Body of pancreas (tissue), 4 donors: ENCODE measurements at regions not wholly inside any gene's neighbourhood (a gene's known extent, or its start where the extent isn't known, plus 50 kb on each side); places are given as distances from the start of the nearest gene placed in this dataset.

Experiments used
- ATAC-seq: fragments of 150-250 bp; one replicate; pipeline ENCODE4 v1.9.1; 2016
- DNase-seq, 4 donors: peaks; one replicate each; pipeline ENCODE4 v3.0.0-alpha.2; 2019
- H3K27ac ChIP-seq, 4 donors: fragments of 200-600 bp; sonication (generic); 1 replicate in 3 of 4; 2 replicates in 1 of 4; pipeline versions ENCODE4 v1.5.1 to v1.6.1; 2016 to 2019; ENCODE audit warnings: mild to moderate bottlenecking in 1 of 4, mixed read lengths in 1 of 4, moderate library complexity in 1 of 4
- H3K27me3 ChIP-seq, 2 donors: fragments of 200-600 bp; sonication (generic); one replicate each; pipeline ENCODE4 v1.6.0; 2016; ENCODE audit warnings: mild to moderate bottlenecking in 1 of 2
- H3K36me3 ChIP-seq, 2 donors: fragments of 200-600 bp; sonication (generic); replicated peaks in 1 of 2; 2 replicates each; pipeline ENCODE4 v1.5.1; 2016; ENCODE audit warnings: low read depth in 2 of 2; ENCODE audit not compliant: insufficient read depth in 1 of 2
- H3K4me1 ChIP-seq: fragments of 200-600 bp; sonication (generic); one replicate; pipeline ENCODE4 v1.6.0; 2016
- H3K4me3 ChIP-seq, 2 donors: fragments of 200-600 bp; sonication (generic); 1 replicate in 1 of 2; 2 replicates in 1 of 2; pipeline ENCODE4 v1.5.1; 2016 to 2019
- H3K9me3 ChIP-seq, 3 donors: fragments of 200-600 bp; sonication (generic); 1 replicate in 2 of 3; 2 replicates in 1 of 3; pipeline ENCODE4 v1.5.1; 2016
- POLR2A ChIP-seq, 3 donors: fragments of 450-650 bp; IDR thresholded peaks; one replicate each; pipeline ENCODE4 v1.6.1; 2016; ENCODE audit warnings: antibody characterized with exemption in 3 of 3, mild to moderate bottlenecking in 2 of 3
- WGBS, 2 donors: methylation state at CpG; one replicate each; pipeline ENCODE4 v1.1.5; 2017; 5-methylcytosine and 5-hydroxymethylcytosine counted together
- intact Hi-C: fragments of 100-400 bp; cut with DNase I; formaldehyde crosslinking; loops from one replicate; pipeline ENCODE4 v1.15.1; 2023
- TF ChIP-seq, protein P1 (sequence below), 7 experiments: fragments of 450-650 bp in 4 of 7; fragments of 200-600 bp in 3 of 7; sonication (generic) in 3 of 7; IDR thresholded peaks; one replicate each; pipeline ENCODE4 v1.5.1; 2016 to 2019; ENCODE audit warnings: antibody characterized with exemption in 7 of 7

DNA sequence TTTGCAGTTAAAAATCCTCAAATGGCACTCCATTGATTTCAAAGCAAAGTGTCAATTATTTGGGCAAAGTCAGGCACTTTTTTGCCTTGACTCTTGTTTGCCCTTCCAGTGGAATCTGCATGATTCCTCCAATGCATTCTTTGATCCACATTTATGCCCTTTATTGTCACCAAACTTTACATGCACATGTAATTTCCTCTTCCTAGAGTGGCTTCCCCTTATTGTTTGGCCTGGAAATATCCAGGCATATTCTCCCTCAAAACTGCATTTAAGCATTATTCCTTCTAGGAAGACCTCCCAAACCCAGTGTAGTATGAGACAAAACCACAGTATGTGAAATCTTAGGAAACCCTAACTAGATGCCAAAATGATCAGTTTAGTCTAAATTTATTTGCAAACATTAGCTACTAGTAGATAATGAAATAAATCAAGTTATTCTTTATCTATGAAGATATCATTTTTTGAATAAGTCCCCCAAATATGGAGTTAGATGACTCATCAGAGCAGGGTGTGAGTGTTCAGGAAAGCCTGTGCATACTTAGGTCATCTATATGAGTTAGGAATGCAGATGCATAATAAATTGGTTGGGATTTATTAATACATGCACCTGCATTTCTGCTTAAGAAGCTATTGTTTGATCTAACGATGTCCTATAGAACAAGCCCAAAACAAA is 433.3 kb upstream of the TCF4 start:
- Histone ChIP-seq H3K9me3 (no peaks in the 10 kb centered on the region), H3K27me3 (no peaks in the 10 kb centered on the region), H3K27ac (no peak overlapping the region), H3K4me3 (no peak overlapping the region), H3K4me1 (no peaks in the 10 kb centered on the region), H3K36me3 (no peaks in the 10 kb centered on the region)
- 81 to 86% methylated on average over 1 of the region's 1 CpG for WGBS, 2 donors
- TF ChIP-seq, protein P1, sequence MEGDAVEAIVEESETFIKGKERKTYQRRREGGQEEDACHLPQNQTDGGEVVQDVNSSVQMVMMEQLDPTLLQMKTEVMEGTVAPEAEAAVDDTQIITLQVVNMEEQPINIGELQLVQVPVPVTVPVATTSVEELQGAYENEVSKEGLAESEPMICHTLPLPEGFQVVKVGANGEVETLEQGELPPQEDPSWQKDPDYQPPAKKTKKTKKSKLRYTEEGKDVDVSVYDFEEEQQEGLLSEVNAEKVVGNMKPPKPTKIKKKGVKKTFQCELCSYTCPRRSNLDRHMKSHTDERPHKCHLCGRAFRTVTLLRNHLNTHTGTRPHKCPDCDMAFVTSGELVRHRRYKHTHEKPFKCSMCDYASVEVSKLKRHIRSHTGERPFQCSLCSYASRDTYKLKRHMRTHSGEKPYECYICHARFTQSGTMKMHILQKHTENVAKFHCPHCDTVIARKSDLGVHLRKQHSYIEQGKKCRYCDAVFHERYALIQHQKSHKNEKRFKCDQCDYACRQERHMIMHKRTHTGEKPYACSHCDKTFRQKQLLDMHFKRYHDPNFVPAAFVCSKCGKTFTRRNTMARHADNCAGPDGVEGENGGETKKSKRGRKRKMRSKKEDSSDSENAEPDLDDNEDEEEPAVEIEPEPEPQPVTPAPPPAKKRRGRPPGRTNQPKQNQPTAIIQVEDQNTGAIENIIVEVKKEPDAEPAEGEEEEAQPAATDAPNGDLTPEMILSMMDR (IDR thresholded peaks at IDR 0.05), result no peak
- no peak for TF ChIP-seq POLR2A (IDR thresholded peaks at IDR 0.05)
- intact Hi-C loops, result no loop called here
- DNase-seq, result no peak
- no peak for ATAC-seq

DNA sequence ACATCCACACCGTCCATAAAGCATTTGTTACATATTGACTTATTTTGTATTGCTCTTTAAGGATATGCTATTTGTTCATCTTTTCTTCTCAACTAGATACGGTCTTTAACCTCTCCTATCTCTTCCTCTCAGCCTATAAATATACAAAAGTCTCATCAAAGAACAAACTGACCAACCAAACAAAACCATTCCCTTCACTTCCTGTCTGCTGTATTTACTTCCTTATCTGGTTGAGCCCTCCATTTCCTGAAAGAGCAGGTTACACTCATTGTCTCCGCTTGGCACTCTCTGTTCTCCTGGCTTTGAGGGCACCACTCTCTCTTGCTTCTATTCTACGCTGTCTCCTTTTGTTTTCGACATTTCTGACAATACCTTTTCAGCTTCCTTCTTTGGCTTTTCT is 431.9 kb upstream of the TCF4 start:
- Histone ChIP-seq H3K36me3 (no peaks in the 10 kb centered on the region), H3K9me3 (no peaks in the 10 kb centered on the region), H3K4me1 (no peaks in the 10 kb centered on the region), H3K27ac (no peak overlapping the region), H3K27me3 (no peaks in the 10 kb centered on the region), H3K4me3 (no peak overlapping the region)
- 71 to 80% methylated on average over 5 of the region's 5 CpGs for WGBS, 2 donors
- DNase-seq, result no peak
- intact Hi-C loops, result no loop called here
- ATAC-seq, result no peak
- no peak for TF ChIP-seq POLR2A (IDR thresholded peaks at IDR 0.05)
- TF ChIP-seq, protein P1 (IDR thresholded peaks at IDR 0.05), result no peak

DNA sequence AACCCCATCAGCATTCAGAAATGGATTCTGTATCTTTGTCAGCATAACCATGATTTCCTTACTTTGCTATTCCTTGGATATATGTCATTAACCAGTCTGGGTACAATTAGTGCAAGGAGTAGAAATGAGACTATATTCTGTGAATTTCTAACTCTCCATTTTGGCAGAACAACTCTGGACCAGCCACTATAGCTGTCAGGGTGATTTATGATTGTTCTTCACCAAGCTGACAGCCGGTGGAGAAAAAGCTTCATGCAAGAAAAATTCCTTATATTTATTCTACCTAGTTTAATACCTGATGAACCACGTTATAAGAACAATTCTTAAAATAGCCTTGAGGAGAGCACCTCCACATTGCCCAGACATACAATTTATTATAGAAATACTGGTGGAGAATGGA is 431.2 kb upstream of the TCF4 start:
- ATAC-seq (no peak), DNase-seq (no peak)
- H3K27me3 ChIP-seq, result no peaks in the 10 kb centered on the region
- no peaks in the 10 kb centered on the region for H3K9me3 ChIP-seq
- WGBS, 2 donors, result 53 to 57% methylated on average over 2 of the region's 2 CpGs
- H3K27ac ChIP-seq, result no peak overlapping the region
- H3K4me3 ChIP-seq, result no peak overlapping the region
- no peaks in the 10 kb centered on the region for H3K36me3 ChIP-seq
- intact Hi-C loops, result no loop called here
- no peaks in the 10 kb centered on the region for H3K4me1 ChIP-seq
- TF ChIP-seq POLR2A (IDR thresholded peaks at IDR 0.05), result no peak
- TF ChIP-seq, protein P1 (IDR thresholded peaks at IDR 0.05), result no peak

DNA sequence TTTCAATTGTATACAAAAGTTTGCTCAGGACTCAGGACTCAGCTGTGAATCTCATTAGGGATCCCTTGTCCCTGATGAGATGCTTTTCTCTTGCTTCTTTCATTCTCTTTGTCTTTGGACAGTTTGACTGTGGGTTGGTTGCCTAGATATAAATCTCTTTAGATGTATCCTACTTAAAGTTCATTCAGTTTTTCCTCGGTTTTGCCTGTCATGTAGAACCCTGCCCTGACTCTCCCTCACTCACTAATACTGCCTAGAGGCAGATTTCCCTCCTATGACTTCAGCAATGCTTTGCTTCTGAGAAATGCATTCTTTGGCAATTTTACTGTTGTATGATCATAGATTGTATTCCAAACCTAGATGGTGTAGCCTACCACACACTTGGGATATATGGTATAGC is 421.4 kb upstream of the TCF4 start:
- Histone ChIP-seq H3K9me3 (peaks cover 0 to 7% (median 0%) of the 10 kb centered on the region in 3 donors), H3K27ac (no peak overlapping the region), H3K4me1 (no peaks in the 10 kb centered on the region), H3K27me3 (no peaks in the 10 kb centered on the region), H3K4me3 (no peak overlapping the region), H3K36me3 (no peaks in the 10 kb centered on the region)
- no peak for DNase-seq
- ATAC-seq, result no peak
- 88 to 92% methylated on average over 1 of the region's 1 CpG for WGBS, 2 donors
- TF ChIP-seq POLR2A (IDR thresholded peaks at IDR 0.05), result no peak
- TF ChIP-seq, protein P1 (IDR thresholded peaks at IDR 0.05), result no peak
- intact Hi-C loops, result no loop called here

DNA sequence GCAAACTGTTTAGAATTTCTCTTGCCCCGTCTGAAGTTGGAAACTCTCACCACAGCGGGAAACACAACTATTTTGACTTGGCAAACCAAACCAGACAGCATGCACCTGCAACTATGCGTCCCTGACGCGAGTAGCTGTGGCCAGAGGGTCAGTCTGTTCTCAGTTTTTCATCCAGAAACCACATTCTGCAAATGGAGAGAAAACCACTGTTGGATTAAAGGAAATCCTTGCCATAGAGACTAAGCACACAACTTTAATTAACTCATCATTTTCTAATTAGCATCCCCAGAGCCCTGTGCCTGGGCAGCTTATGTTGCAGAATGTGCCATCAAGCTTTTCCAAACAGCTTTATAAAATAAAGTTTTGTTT is 415.7 kb upstream of the TCF4 start:
- Histone ChIP-seq H3K36me3 (no peaks in the 10 kb centered on the region), H3K4me3 (no peak overlapping the region), H3K27ac (no peak overlapping the region), H3K27me3 (no peaks in the 10 kb centered on the region), H3K9me3 (no peaks in the 10 kb centered on the region), H3K4me1 (no peaks in the 10 kb centered on the region)
- no peak for DNase-seq
- ATAC-seq, result no peak
- TF ChIP-seq POLR2A (IDR thresholded peaks at IDR 0.05), result no peak
- TF ChIP-seq, protein P1 (IDR thresholded peaks at IDR 0.05), result no peak
- intact Hi-C loops, result no loop called here
- WGBS, 2 donors, result 69 to 81% methylated on average over 5 of the region's 5 CpGs
